ENCODE measurements at regions not wholly inside any gene's neighbourhood (a gene's known extent, or its start where the extent isn't known, plus 50 kb on each side); places are given as distances from the start of the nearest gene placed in this dataset.

DNA sequence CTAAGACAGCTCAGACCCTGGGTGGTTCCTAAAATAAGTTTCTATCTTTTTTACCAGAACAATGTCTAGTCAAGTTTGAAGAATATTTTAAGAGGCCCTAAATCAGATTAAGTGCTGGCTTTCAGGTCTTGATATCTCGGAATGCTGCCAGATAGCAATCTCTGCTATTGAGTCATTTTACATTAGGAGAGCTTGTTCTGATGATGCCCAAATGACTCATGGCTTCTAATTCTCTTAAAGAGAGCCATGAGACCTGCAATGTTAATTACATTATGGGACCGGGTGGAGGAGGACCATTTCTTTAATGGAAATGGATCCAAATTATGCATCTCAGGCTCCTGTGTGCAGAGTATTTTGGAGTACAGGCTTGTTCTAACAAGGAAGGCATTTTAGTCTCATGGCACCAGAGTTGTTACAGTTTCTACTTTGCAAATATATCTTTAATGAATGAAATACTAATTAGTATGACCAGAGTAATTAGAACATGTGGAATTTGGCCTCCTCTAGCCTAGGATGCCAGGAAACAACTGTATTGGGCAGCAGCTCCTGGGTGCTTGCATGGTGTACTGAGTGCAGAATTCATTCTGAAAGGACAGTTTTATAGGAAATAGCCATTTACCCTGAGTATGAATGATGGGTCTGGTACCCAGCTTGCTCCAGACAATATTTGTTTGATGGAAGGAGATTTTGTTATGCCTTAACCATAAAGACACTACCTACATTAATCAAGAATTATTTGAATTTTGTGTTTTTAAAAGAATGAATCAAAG is 94.0 kb upstream of the SULT1C3 start:
- DNase-seq = no peak

GRCh38 chr2:108148555-108148954 is 91.2 kb upstream of the SULT1C3 start:
- DNase-seq = no peak

GRCh38 chr2:108154366-108155061 is 85.3 kb upstream of the SULT1C3 start:
- peak; percentile 4 for DNase-seq

- DNase-seq = no peak
These were observed 78.5 kb upstream of the SULT1C3 start for GRCh38 chr2:108161298-108161697.

- DNase-seq = no peak
These were observed 75.5 kb upstream of the SULT1C3 start for GRCh38 chr2:108164318-108164717.

GRCh38 chr2:108165729-108166128 is 74.0 kb upstream of the SULT1C3 start:
- no peak for DNase-seq

- DNase-seq = no peak
These were observed 72.1 kb upstream of the SULT1C3 start for GRCh38 chr2:108167699-108168098.

DNA sequence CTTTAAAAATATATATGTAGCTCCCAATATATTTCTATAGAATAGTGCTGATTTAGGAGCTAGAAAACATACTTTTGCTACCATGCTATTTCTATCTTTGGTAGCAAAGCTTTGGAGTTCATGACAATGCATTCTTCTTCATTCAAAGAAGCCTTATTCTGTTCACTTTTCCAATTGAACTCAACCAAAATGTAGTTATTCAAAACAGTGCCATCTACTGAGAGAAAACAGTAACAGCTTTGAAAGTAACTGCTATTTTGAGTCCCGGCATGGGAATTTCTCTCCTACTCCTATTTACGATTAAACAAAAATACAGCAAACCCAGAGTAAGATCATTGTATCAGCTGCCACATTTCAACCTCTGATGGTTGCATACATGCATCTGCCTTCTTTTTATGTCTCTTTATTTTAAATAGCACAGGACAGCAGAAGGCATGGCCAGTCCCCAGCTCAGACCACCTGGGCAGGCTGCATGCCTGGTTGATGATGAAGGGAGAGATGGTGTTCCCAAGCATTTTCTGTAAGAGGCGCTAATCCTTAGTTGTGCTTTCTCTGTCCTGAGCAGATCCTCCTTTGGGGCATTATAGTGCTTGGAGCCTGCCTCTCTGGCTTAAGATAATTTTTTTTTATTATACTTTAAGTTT is 69.7 kb upstream of the SULT1C3 start:
- DNase-seq = no peak

GRCh38 chr2:108171657-108172056 is 68.1 kb upstream of the SULT1C3 start:
- DNase-seq = no peak

- no peak for DNase-seq
These were observed 57.3 kb upstream of the SULT1C3 start for GRCh38 chr2:108182489-108182888.

GRCh38 chr2:108184419-108184818 is 55.3 kb upstream of the SULT1C3 start:
- DNase-seq = peak; percentile 10

DNA sequence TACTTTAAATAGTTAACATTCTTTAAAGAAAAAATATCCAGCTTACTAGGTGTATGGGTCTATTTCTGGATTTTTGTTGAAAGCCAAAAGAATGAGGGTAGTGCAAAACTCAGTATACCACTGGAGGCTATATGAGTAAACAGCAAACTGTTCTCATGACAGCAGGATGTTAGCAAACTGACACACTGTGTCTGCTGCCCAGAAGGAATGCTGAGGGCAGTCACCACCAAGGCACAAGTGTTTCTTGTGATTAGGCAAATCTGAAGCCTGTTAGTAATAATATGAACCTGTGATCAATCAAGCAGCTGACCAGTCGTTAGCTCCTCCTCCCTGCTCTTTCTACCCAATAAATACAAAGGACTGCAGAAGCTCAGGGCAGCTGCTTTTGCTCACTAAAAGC is 50.5 kb upstream of the SULT1C3 start:
- DNase-seq = no peak

All from NCI-H146 (cell line).